HepG2 (cell line): ENCODE measurements at regions not wholly inside any gene's neighbourhood (a gene's known extent, or its start where the extent isn't known, plus 50 kb on each side); places are given as distances from the start of the nearest gene placed in this dataset.
A peak's percentile ranks its signal among the peaks of the same experiment; 100 is the strongest.

Experiments
- ATAC-seq: fragments of 200-7000 bp; cut with Tn5 transposase; 3 replicates; pipeline ENCODE4 v1.9.1; 2020; ENCODE audit warnings: mild to moderate bottlenecking, moderate library complexity
- BruUV-seq: library from RNA; stranded (reverse); fragments of 400-500 nt; replicated peaks from 2 replicates; lab custom pipeline; 2021; lab: Mats Ljungman, UMichigan
- CTCF ChIA-PET: fragments of 300-600 bp; formaldehyde crosslinking; extraction: SDS; loops from one replicate; lab custom pipeline; 2021; ENCODE audit warnings: low total read pairs, inconsistent platforms, low intra/inter-chr PET ratio; lab: Yijun Ruan, JAX
- POLR2A ChIA-PET: fragments of 350-600 bp; sonication (Branson Sonifier 250); formaldehyde crosslinking; loops from one replicate; lab custom pipeline; 2020; ENCODE audit warnings: antibody characterized with exemption, inconsistent platforms; lab: Yijun Ruan, JAX
- DNase-seq: peaks from one replicate; pipeline ENCODE4 v3.0.0-alpha.2; 2015; ENCODE audit warnings: low spot score
- FAIRE-seq: peaks from 3 replicates; lab custom pipeline; 2011; peaks lifted over from hg19 to GRCh38; lab: Jason Lieb, UNC
- H2AFZ ChIP-seq: one replicate; pipeline ENCODE4 v1.6.1; 2011; ENCODE audit warnings: low read length, inconsistent platforms
- H3K27ac ChIP-seq: fragments of 300-600 bp; 3 replicates; pipeline ENCODE4 v1.8.0; 2011; ENCODE audit warnings: mixed run types, mild to moderate bottlenecking, mixed read lengths, low read length, inconsistent platforms; ENCODE audit not compliant: insufficient read depth; ENCODE audit errors: extremely low read length
- H3K27me3 ChIP-seq, 2 experiments: fragments of 200-600 bp in 1 of 2; 2 replicates in 1 of 2; 3 replicates in 1 of 2; pipeline versions ENCODE4 v1.6.0 to v1.8.0; 2011; ENCODE audit warnings: low read length in 2 of 2, mild to moderate bottlenecking in 2 of 2, moderate library complexity in 2 of 2, inconsistent platforms in 1 of 2; ENCODE audit not compliant: insufficient read depth in 2 of 2, control insufficient read depth in 1 of 2
- H3K36me3 ChIP-seq, 2 experiments: fragments of 200-600 bp in 1 of 2; replicated peaks in 1 of 2; 2 replicates in 1 of 2; 3 replicates in 1 of 2; pipeline versions ENCODE4 v1.5.1 to v1.8.0; 2011; ENCODE audit warnings: low read length in 2 of 2, inconsistent platforms in 1 of 2; ENCODE audit not compliant: insufficient read depth in 2 of 2, control insufficient read depth in 1 of 2
- H3K4me1 ChIP-seq: 2 replicates; pipeline ENCODE4 v1.5.1; 2012; ENCODE audit warnings: low read length, inconsistent platforms; ENCODE audit not compliant: insufficient read depth
- H3K4me2 ChIP-seq: 2 replicates; pipeline ENCODE4 v1.6.0; 2011; ENCODE audit warnings: low read depth, low read length, inconsistent platforms
- H3K4me3 ChIP-seq, 3 experiments: fragments of 200-600 bp in 1 of 3; sonication (generic), shearing (Covaris generic) in 1 of 3; replicated peaks in 1 of 3; 2 replicates each; pipeline ENCODE4 v1.5.1; 2011 to 2016; ENCODE audit warnings: low read length in 3 of 3, inconsistent platforms in 2 of 3, low read depth in 2 of 3, mild to moderate bottlenecking in 2 of 3, control low read depth in 1 of 3, mixed read lengths in 1 of 3; ENCODE audit not compliant: insufficient read depth in 1 of 3
- H3K79me2 ChIP-seq: one replicate; pipeline ENCODE4 v1.6.1; 2011; ENCODE audit warnings: low read length, inconsistent platforms; ENCODE audit not compliant: insufficient read depth
- H3K9ac ChIP-seq: 2 replicates; pipeline ENCODE4 v1.6.0; 2011; ENCODE audit warnings: mild to moderate bottlenecking, low read depth, low read length, inconsistent platforms; ENCODE audit not compliant: insufficient read depth
- H3K9me3 ChIP-seq: 2 replicates; pipeline ENCODE4 v1.5.1; 2012; ENCODE audit warnings: mild to moderate bottlenecking, low read length
- H4K20me1 ChIP-seq: 2 replicates; pipeline ENCODE4 v1.6.0; 2011; ENCODE audit warnings: inconsistent platforms, mild to moderate bottlenecking, low read length, moderate library complexity; ENCODE audit not compliant: insufficient read depth
- ARID3A ChIP-seq: IDR thresholded peaks from 2 replicates; pipeline ENCODE4 v1.6.1; 2012; ENCODE audit warnings: low read depth, low read length, improper control_type of control experiment
- CEBPB ChIP-seq: IDR thresholded peaks from 2 replicates; pipeline ENCODE4 v1.6.1; 2011; ENCODE audit warnings: low read depth, low read length, improper control_type of control experiment, borderline replicate concordance
- HDAC1 ChIP-seq: sonication (generic); formaldehyde crosslinking; IDR thresholded peaks from 2 replicates; pipeline ENCODE4 v1.5.1; 2020; ENCODE audit warnings: mild to moderate bottlenecking, missing genetic modification reagents
- HOXA3 ChIP-seq: sonication (generic); formaldehyde crosslinking; IDR thresholded peaks from 2 replicates; pipeline ENCODE4 v1.5.0; 2020; ENCODE audit warnings: missing genetic modification reagents
- SKI ChIP-seq: fragments of 450-650 bp; IDR thresholded peaks from one replicate; pipeline ENCODE4 v1.6.1; 2018; ENCODE audit warnings: mild to moderate bottlenecking; ENCODE audit not compliant: partially characterized antibody
- SMC3 ChIP-seq: IDR thresholded peaks from 2 replicates; pipeline ENCODE4 v1.6.1; 2011; ENCODE audit warnings: low read length, improper control_type of control experiment
- YEATS2 ChIP-seq: sonication (generic); formaldehyde crosslinking; IDR thresholded peaks from 2 replicates; pipeline ENCODE4 v1.4.0; 2020; ENCODE audit warnings: missing genetic modification reagents, borderline replicate concordance
- ZNF432 ChIP-seq: sonication (generic); formaldehyde crosslinking; IDR thresholded peaks from 2 replicates; pipeline ENCODE4 v1.5.0; 2020; ENCODE audit warnings: missing genetic modification reagents, mild to moderate bottlenecking, borderline replicate concordance
- ZNF563 ChIP-seq: sonication (generic); formaldehyde crosslinking; IDR thresholded peaks from 2 replicates; pipeline ENCODE4 v1.8.0; 2022; ENCODE audit warnings: mild to moderate bottlenecking, moderate library complexity, missing genetic modification reagents
- ZNF891 ChIP-seq: sonication (generic); formaldehyde crosslinking; IDR thresholded peaks from 2 replicates; pipeline ENCODE4 v1.5.0; 2020; ENCODE audit warnings: mild to moderate bottlenecking, missing genetic modification reagents
- WGBS: methylation state at CpG from one replicate; pipeline ENCODE4 v1.1.6; 2017; ENCODE audit warnings: low lambda C conversion rate; 5-methylcytosine and 5-hydroxymethylcytosine counted together
- in situ Hi-C: cut with HindIII; loops from 2 replicates; pipeline ENCODE4 v1.10.0; 2017; ENCODE audit warnings: low pct_unique_long_range_greater_than_20kb; ENCODE audit not compliant: extremely low pct_ligation_motif_present
- intact Hi-C: fragments of 100-400 bp; cut with micrococcal nuclease; formaldehyde crosslinking; loops from one replicate; pipeline ENCODE4 v1.10.0; 2022; ENCODE audit not compliant: unreplicated experiment

- TF ChIP-seq ARID3A (no peak), YEATS2 (CRISPR knock-in tag) (no peak), ZNF432 (CRISPR knock-in tag) (no peak), ZNF891 (no peak), HDAC1 (CRISPR knock-in tag) (no peak)
Observed at GRCh38 chr6:140253096-140253495, 878.6 kb upstream of the CITED2 start (continued).

- TF ChIP-seq HOXA3 (CRISPR knock-in tag) (no peak), ZNF563 (CRISPR knock-in tag) (no peak), CEBPB (peak; percentile 48; the same call in 1 of the 2 replicates), SMC3 (no peak), SKI (no peak)
- no TSS peak for BruUV-seq
- intact Hi-C loops: no loop called here
- no peak overlapping the region for H2AFZ ChIP-seq
- ATAC-seq (no peak), FAIRE-seq (no peak), DNase-seq (no peak)
- H3K9ac ChIP-seq: no peak overlapping the region
- no peaks in the 10 kb centered on the region for H3K36me3 ChIP-seq
- H3K79me2 ChIP-seq: no peaks in the 10 kb centered on the region
- H3K9me3 ChIP-seq: peaks cover 20% of the 10 kb centered on the region
- H3K4me2 ChIP-seq: no peak overlapping the region
- no peaks in the 10 kb centered on the region for H3K4me1 ChIP-seq
- in situ Hi-C loops: no loop called here
- H3K27me3 ChIP-seq: no peaks in the 10 kb centered on the region
- ChIA-PET POLR2A (no interaction called here), CTCF (no interaction called here)
- WGBS: 2% methylated on average over 2 of the region's 2 CpGs
- H3K4me3 ChIP-seq: no peak overlapping the region
- no peaks in the 10 kb centered on the region for H4K20me1 ChIP-seq
- no peak overlapping the region for H3K27ac ChIP-seq
Observed at GRCh38 chr6:140252099-140252498, 877.7 kb upstream of the CITED2 start.
